Stomach smooth muscle (tissue), 2 donors: ENCODE measurements at regions not wholly inside any gene's neighbourhood (a gene's known extent, or its start where the extent isn't known, plus 50 kb on each side); places are given as distances from the start of the nearest gene placed in this dataset.

Source experiments
- H3K27ac ChIP-seq: one replicate; pipeline ENCODE4 v1.7.0; 2013; ENCODE audit warnings: mild to moderate bottlenecking, low read length, inconsistent platforms
- H3K27me3 ChIP-seq, 2 donors: one replicate each; pipeline ENCODE4 v1.7.0; 2013; ENCODE audit warnings: low read length in 2 of 2; ENCODE audit not compliant: insufficient read depth in 2 of 2, control insufficient read depth in 1 of 2
- H3K36me3 ChIP-seq, 2 donors: one replicate each; pipeline ENCODE4 v1.7.0; 2013; ENCODE audit warnings: low read length in 2 of 2; ENCODE audit not compliant: control insufficient read depth in 2 of 2, insufficient read depth in 2 of 2
- H3K4me1 ChIP-seq: one replicate; pipeline ENCODE4 v1.7.0; 2013; ENCODE audit warnings: low read length; ENCODE audit not compliant: control insufficient read depth, insufficient read depth
- H3K4me3 ChIP-seq, 2 donors: one replicate each; pipeline ENCODE4 v1.7.0; 2013; ENCODE audit warnings: low read length in 2 of 2
- H3K9ac ChIP-seq, 2 donors: one replicate each; pipeline ENCODE4 v1.7.0; 2013; ENCODE audit warnings: low read length in 2 of 2, mild to moderate bottlenecking in 1 of 2
- H3K9me3 ChIP-seq, 2 donors: one replicate each; pipeline ENCODE4 v1.7.0; 2013; ENCODE audit warnings: low read length in 2 of 2; ENCODE audit not compliant: control insufficient read depth in 2 of 2
- donor health status: healthy.
- donor health status: Pancreatic carcinoma.

- peaks cover 0 to 2% of the 10 kb centered on the region in 2 donors for H3K9me3 ChIP-seq
- H3K27ac ChIP-seq: no peak overlapping the region
- no peak overlapping the region for H3K9ac ChIP-seq
- no peaks in the 10 kb centered on the region for H3K36me3 ChIP-seq
- H3K4me1 ChIP-seq: no peaks in the 10 kb centered on the region
- H3K27me3 ChIP-seq: no peaks in the 10 kb centered on the region
- no peak overlapping the region for H3K4me3 ChIP-seq
These were observed 134.1 kb downstream of the SOX9 start for GRCh38 chr17:72254808-72255449.

- H3K27ac ChIP-seq: no peak overlapping the region
- no peak overlapping the region for H3K9ac ChIP-seq
- peaks cover 0 to 2% of the 10 kb centered on the region in 2 donors for H3K9me3 ChIP-seq
- H3K4me3 ChIP-seq: no peak overlapping the region
- H3K27me3 ChIP-seq: no peaks in the 10 kb centered on the region
- H3K36me3 ChIP-seq: no peaks in the 10 kb centered on the region
- no peaks in the 10 kb centered on the region for H3K4me1 ChIP-seq
These were observed 134.7 kb downstream of the SOX9 start for GRCh38 chr17:72255481-72255880.

DNA sequence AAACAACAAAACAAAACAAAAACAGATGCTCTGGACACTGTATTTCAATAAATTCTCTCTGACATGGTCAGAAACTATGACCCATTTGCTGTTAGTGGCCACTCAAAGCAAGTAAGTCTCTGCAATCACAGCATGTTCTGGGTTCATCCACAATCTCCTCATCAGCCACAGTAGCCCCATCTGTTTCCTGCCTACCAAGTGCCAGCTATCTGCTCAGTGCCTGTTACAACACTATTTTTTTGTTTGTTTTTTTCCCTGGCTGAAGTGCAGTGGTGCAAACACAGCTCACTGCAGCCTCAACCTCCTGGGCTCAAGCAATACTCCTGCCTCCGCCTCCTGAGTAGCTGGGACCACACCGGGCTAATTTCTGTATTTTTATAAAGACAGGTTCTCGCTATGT lies 137.9 kb downstream of the SOX9 start:
- H3K9ac ChIP-seq: no peak overlapping the region
- no peaks in the 10 kb centered on the region for H3K4me1 ChIP-seq
- no peak overlapping the region for H3K27ac ChIP-seq
- no peak overlapping the region for H3K4me3 ChIP-seq
- no peaks in the 10 kb centered on the region for H3K27me3 ChIP-seq
- no peaks in the 10 kb centered on the region for H3K36me3 ChIP-seq
- H3K9me3 ChIP-seq: peaks cover 0 to 2% of the 10 kb centered on the region in 2 donors

- Histone ChIP-seq H3K9ac (no peak overlapping the region), H3K27me3 (no peaks in the 10 kb centered on the region), H3K9me3 (peaks cover 0 to 2% of the 10 kb centered on the region in 2 donors), H3K4me3 (no peak overlapping the region), H3K4me1 (no peaks in the 10 kb centered on the region), H3K27ac (no peak overlapping the region), H3K36me3 (no peaks in the 10 kb centered on the region)
These were observed 139.1 kb downstream of the SOX9 start for GRCh38 chr17:72259922-72260321.

GRCh38 chr17:72262766-72263165 lies 141.9 kb downstream of the SOX9 start:
- H3K27ac ChIP-seq: no peak overlapping the region
- no peak overlapping the region for H3K9ac ChIP-seq
- no peaks in the 10 kb centered on the region for H3K36me3 ChIP-seq
- H3K27me3 ChIP-seq: peaks cover 0 to 4% of the 10 kb centered on the region in 2 donors
- H3K4me3 ChIP-seq: no peak overlapping the region
- H3K4me1 ChIP-seq: no peaks in the 10 kb centered on the region
- H3K9me3 ChIP-seq: peaks cover 0 to 2% of the 10 kb centered on the region in 2 donors

DNA sequence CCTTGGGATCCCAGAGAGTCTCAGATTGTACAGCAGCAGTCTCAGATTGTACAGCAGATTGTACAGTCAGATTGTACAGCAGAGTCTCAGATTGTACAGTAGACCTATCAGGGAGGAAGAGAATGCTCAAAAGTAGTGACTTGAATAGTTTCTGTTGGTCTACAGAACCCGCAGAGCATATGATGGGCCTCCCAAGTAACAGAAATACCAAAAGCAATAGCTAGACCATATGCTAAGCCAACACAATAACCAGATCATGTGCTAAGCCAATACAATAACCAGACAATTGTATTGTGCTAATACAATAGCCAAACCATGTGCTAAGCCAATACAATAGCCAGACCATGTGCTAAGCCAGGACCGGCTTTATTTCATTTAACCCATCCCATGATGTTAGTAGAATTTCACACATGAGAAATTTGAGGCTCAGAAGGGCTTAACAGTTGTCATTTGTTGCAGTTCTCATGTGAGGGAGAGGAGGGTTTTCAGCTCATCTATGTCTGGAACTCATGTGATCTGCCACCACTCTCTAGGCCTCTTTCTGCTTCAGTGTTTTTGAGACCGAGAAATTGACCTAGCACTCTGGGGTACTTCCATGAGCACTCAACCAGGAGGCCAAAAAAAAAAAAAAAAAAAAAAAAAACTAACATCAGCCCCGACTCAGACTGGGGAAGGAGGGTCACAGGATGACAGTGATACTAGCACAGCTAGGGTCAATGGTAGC lies 144.0 kb downstream of the SOX9 start:
- Histone ChIP-seq H3K9ac (no peak overlapping the region), H3K27ac (no peak overlapping the region), H3K27me3 (peaks cover 0 to 5% of the 10 kb centered on the region in 2 donors), H3K36me3 (no peaks in the 10 kb centered on the region), H3K4me1 (no peaks in the 10 kb centered on the region), H3K9me3 (no peaks in the 10 kb centered on the region), H3K4me3 (no peak overlapping the region)

- H3K4me3 ChIP-seq: no peak overlapping the region
- no peak overlapping the region for H3K27ac ChIP-seq
- H3K9me3 ChIP-seq: no peaks in the 10 kb centered on the region
- H3K9ac ChIP-seq: no peak overlapping the region
- peaks cover 0 to 5% of the 10 kb centered on the region in 2 donors for H3K27me3 ChIP-seq
- H3K36me3 ChIP-seq: no peaks in the 10 kb centered on the region
- no peaks in the 10 kb centered on the region for H3K4me1 ChIP-seq
These were observed 145.4 kb downstream of the SOX9 start for GRCh38 chr17:72266112-72266775.

DNA sequence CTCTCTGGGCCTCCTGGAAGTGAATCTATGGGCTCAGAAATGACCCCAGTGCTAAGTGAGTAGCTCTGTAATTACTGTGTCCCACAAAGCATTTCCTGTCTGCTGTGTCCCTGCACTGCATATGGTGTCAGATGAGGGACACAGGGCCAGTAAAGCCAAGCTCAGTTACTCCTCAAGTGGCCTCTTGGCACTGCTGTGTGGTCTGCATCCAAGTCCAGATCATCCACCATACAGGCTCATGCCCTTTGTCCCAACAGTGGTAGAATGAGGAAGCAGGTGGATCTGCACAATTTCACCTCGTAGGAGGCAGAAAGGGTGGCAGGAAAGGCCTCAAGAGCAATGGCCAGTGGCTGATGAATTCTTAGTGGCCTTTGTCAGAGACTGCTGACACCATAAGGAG lies 146.8 kb downstream of the SOX9 start:
- H3K4me3 ChIP-seq: no peak overlapping the region

DNA sequence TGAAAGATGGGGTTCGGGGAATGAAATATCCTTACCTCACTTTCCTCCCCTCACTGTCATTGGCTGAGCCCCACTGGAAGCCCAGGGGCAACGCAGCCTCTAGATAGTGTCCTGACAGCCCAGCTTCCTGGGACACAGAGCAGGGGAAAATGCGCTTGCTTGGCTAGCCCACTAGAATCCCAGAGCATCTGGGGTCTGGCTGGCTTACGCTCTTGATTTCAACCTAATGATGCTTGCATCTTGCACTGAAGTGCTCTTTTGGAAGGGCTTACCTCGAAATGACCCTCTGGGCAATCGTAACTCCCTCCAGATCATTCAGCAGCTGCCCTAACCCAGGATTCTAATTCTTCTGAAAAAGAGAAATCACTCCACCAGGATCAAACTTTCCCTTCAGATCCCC lies 147.6 kb downstream of the SOX9 start:
- H3K4me3 ChIP-seq: no peak overlapping the region
- H3K4me1 ChIP-seq: no peaks in the 10 kb centered on the region
- peaks cover 0 to 5% of the 10 kb centered on the region in 2 donors for H3K27me3 ChIP-seq
- no peak overlapping the region for H3K9ac ChIP-seq
- H3K27ac ChIP-seq: no peak overlapping the region
- no peaks in the 10 kb centered on the region for H3K9me3 ChIP-seq
- H3K36me3 ChIP-seq: no peaks in the 10 kb centered on the region

More for the DNA sequence above, 146.8 kb downstream of the SOX9 start:
- Histone ChIP-seq H3K36me3 (no peaks in the 10 kb centered on the region), H3K9ac (no peak overlapping the region), H3K9me3 (no peaks in the 10 kb centered on the region), H3K27ac (no peak overlapping the region), H3K27me3 (peaks cover 0 to 5% of the 10 kb centered on the region in 2 donors), H3K4me1 (no peaks in the 10 kb centered on the region)

- Histone ChIP-seq H3K9me3 (no peaks in the 10 kb centered on the region), H3K27ac (no peak overlapping the region), H3K4me3 (no peak overlapping the region), H3K36me3 (no peaks in the 10 kb centered on the region), H3K9ac (no peak overlapping the region), H3K27me3 (peaks cover 0 to 5% of the 10 kb centered on the region in 2 donors), H3K4me1 (no peaks in the 10 kb centered on the region)
These were observed 149.6 kb downstream of the SOX9 start for GRCh38 chr17:72270273-72270924.
